DND-41 (cell line): ENCODE measurements at regions not wholly inside any gene's neighbourhood (a gene's known extent, or its start where the extent isn't known, plus 50 kb on each side); places are given as distances from the start of the nearest gene placed in this dataset.

Experiments used
- ATAC-seq: fragments of 200-7000 bp; cut with Tn5 transposase; 3 replicates; pipeline ENCODE4 v1.9.1; 2021; ENCODE audit warnings: low read depth; ENCODE audit not compliant: insufficient read depth
- DNase-seq: peaks from one replicate; pipeline ENCODE4 v3.0.0-alpha.2; 2020
- H2AFZ ChIP-seq: 2 replicates; pipeline ENCODE4 v1.6.0; 2012; ENCODE audit warnings: low read depth, low read length
- H3K27ac ChIP-seq: 2 replicates; pipeline ENCODE4 v1.5.1; 2012; ENCODE audit warnings: low read length, inconsistent platforms
- H3K27me3 ChIP-seq: fragments of 200-600 bp; sonication (generic); 2 replicates; pipeline ENCODE4 v1.6.0; 2012; ENCODE audit warnings: low read length, mild to moderate bottlenecking, inconsistent platforms; ENCODE audit not compliant: insufficient read depth, poor library complexity
- H3K36me3 ChIP-seq: 2 replicates; pipeline ENCODE4 v1.5.1; 2012; ENCODE audit warnings: low read length, inconsistent platforms; ENCODE audit not compliant: insufficient read depth
- H3K4me1 ChIP-seq: 2 replicates; pipeline ENCODE4 v1.5.1; 2012; ENCODE audit warnings: mild to moderate bottlenecking, low read length; ENCODE audit not compliant: insufficient read depth
- H3K4me2 ChIP-seq: 2 replicates; pipeline ENCODE4 v1.6.0; 2012; ENCODE audit warnings: mild to moderate bottlenecking, moderate library complexity, low read length, inconsistent platforms; ENCODE audit not compliant: insufficient read depth
- H3K4me3 ChIP-seq, 2 experiments: fragments of 200-600 bp in 1 of 2; shearing (Covaris generic) in 1 of 2; 2 replicates each; pipeline ENCODE4 v1.5.1; 2012 to 2016; ENCODE audit warnings: inconsistent platforms in 2 of 2, low read length in 2 of 2, mild to moderate bottlenecking in 2 of 2, low read depth in 1 of 2, moderate library complexity in 1 of 2
- H3K79me2 ChIP-seq: 2 replicates; pipeline ENCODE4 v1.6.0; 2012; ENCODE audit warnings: low read length, inconsistent platforms; ENCODE audit not compliant: insufficient read depth
- H3K9ac ChIP-seq: 2 replicates; pipeline ENCODE4 v1.6.0; 2012; ENCODE audit warnings: low read depth, mild to moderate bottlenecking, inconsistent platforms, low read length, moderate library complexity
- H3K9me3 ChIP-seq: 2 replicates; pipeline ENCODE4 v1.5.1; 2012; ENCODE audit warnings: low read length, moderate library complexity, mild to moderate bottlenecking, inconsistent platforms; ENCODE audit not compliant: insufficient read depth, severe bottlenecking
- H4K20me1 ChIP-seq: 2 replicates; pipeline ENCODE4 v1.6.0; 2012; ENCODE audit warnings: low read length; ENCODE audit not compliant: insufficient read depth
- EZH2 ChIP-seq: IDR thresholded peaks from 3 replicates; pipeline ENCODE4 v1.6.1; 2012; ENCODE audit warnings: borderline replicate concordance, low read depth, mild to moderate bottlenecking, moderate library complexity, low read length, inconsistent platforms; ENCODE audit not compliant: severe bottlenecking
- TF ChIP-seq, protein P1 (sequence below): IDR thresholded peaks from 2 replicates; pipeline ENCODE4 v1.5.1; 2012; ENCODE audit warnings: borderline replicate concordance, low read length, moderate library complexity, mild to moderate bottlenecking; ENCODE audit not compliant: poor library complexity, severe bottlenecking; ENCODE audit errors: extremely low read depth

- Histone ChIP-seq H3K4me1 (no peaks in the 10 kb centered on the region), H4K20me1 (no peaks in the 10 kb centered on the region), H3K27ac (no peak overlapping the region), H3K27me3 (no peaks in the 10 kb centered on the region), H3K79me2 (no peaks in the 10 kb centered on the region), H3K9ac (no peak overlapping the region), H3K9me3 (no peaks in the 10 kb centered on the region), H3K4me3 (no peak overlapping the region), H2AFZ (no peak overlapping the region), H3K36me3 (no peaks in the 10 kb centered on the region), H3K4me2 (no peak overlapping the region)
- ATAC-seq: no peak
- TF ChIP-seq, protein P1, sequence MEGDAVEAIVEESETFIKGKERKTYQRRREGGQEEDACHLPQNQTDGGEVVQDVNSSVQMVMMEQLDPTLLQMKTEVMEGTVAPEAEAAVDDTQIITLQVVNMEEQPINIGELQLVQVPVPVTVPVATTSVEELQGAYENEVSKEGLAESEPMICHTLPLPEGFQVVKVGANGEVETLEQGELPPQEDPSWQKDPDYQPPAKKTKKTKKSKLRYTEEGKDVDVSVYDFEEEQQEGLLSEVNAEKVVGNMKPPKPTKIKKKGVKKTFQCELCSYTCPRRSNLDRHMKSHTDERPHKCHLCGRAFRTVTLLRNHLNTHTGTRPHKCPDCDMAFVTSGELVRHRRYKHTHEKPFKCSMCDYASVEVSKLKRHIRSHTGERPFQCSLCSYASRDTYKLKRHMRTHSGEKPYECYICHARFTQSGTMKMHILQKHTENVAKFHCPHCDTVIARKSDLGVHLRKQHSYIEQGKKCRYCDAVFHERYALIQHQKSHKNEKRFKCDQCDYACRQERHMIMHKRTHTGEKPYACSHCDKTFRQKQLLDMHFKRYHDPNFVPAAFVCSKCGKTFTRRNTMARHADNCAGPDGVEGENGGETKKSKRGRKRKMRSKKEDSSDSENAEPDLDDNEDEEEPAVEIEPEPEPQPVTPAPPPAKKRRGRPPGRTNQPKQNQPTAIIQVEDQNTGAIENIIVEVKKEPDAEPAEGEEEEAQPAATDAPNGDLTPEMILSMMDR: no peak
- TF ChIP-seq EZH2: no peak
- no peak for DNase-seq
These were observed 57.7 kb downstream of the LRRC30 start for GRCh38 chr18:7288544-7288943.

- no peaks in the 10 kb centered on the region for H3K4me1 ChIP-seq
- no peak overlapping the region for H3K27ac ChIP-seq
- H3K36me3 ChIP-seq: no peaks in the 10 kb centered on the region
- no peak for DNase-seq
- H2AFZ ChIP-seq: no peak overlapping the region
- TF ChIP-seq, protein P1: no peak
- TF ChIP-seq EZH2: no peak
- H3K9ac ChIP-seq: no peak overlapping the region
- no peaks in the 10 kb centered on the region for H4K20me1 ChIP-seq
- ATAC-seq: no peak
- no peaks in the 10 kb centered on the region for H3K27me3 ChIP-seq
- H3K9me3 ChIP-seq: no peaks in the 10 kb centered on the region
- no peak overlapping the region for H3K4me2 ChIP-seq
- H3K79me2 ChIP-seq: no peaks in the 10 kb centered on the region
- H3K4me3 ChIP-seq: no peak overlapping the region
These were observed 59.2 kb downstream of the LRRC30 start for GRCh38 chr18:7290077-7290476.

DNA sequence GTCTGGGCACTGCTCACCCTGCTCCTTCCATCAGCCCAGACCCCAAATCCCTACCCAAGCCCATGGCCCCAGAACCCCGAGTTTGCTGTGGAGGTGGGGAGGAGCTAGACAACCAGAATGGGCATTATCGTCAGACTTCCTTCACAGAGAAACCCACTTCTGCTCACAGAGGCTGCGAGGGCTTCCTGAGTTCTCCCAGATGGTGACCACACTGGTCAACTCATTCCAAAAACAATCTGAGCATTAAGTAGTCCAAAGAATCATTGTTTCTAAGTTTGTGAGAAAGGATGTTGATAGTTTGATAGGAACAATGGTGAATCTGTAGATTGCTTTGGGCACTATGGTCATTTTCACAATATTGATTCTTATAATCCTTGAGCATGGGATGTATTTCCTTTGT lies 60.2 kb downstream of the LRRC30 start:
- Histone ChIP-seq H2AFZ (no peak overlapping the region), H3K9me3 (no peaks in the 10 kb centered on the region), H3K27me3 (no peaks in the 10 kb centered on the region), H3K4me2 (no peak overlapping the region), H3K9ac (no peak overlapping the region), H3K36me3 (no peaks in the 10 kb centered on the region), H3K27ac (no peak overlapping the region), H3K79me2 (no peaks in the 10 kb centered on the region), H3K4me1 (no peaks in the 10 kb centered on the region), H3K4me3 (no peak overlapping the region), H4K20me1 (no peaks in the 10 kb centered on the region)
- no peak for ATAC-seq
- no peak for DNase-seq
- TF ChIP-seq, protein P1: no peak
- no peak for TF ChIP-seq EZH2

- H3K9ac ChIP-seq: no peak overlapping the region
- no peaks in the 10 kb centered on the region for H3K9me3 ChIP-seq
These were observed 67.3 kb downstream of the LRRC30 start for GRCh38 chr18:7298149-7298548.

More at GRCh38 chr18:7298149-7298548, 67.3 kb downstream of the LRRC30 start:
- TF ChIP-seq EZH2: no peak
- TF ChIP-seq, protein P1: no peak
- ATAC-seq: no peak
- Histone ChIP-seq H3K4me2 (no peak overlapping the region), H3K27me3 (no peaks in the 10 kb centered on the region), H2AFZ (no peak overlapping the region), H3K4me1 (no peaks in the 10 kb centered on the region), H3K4me3 (no peak overlapping the region), H3K27ac (no peak overlapping the region), H3K36me3 (no peaks in the 10 kb centered on the region), H4K20me1 (no peaks in the 10 kb centered on the region), H3K79me2 (no peaks in the 10 kb centered on the region)
- DNase-seq: no peak
